HL-60 (cell line): ENCODE measurements at regions not wholly inside any gene's neighbourhood (a gene's known extent, or its start where the extent isn't known, plus 50 kb on each side); places are given as distances from the start of the nearest gene placed in this dataset.

ENCODE experiments used
- DNase-seq, 2 experiments: peaks; one replicate each; pipeline ENCODE4 v3.0.0-alpha.2; 2010 to 2020; ENCODE audit warnings: low read depth in 1 of 2, low spot score in 1 of 2
- H3K27ac ChIP-seq: fragments of 250-450 bp; sonication (Bioruptor Pico); replicated peaks from 2 replicates; pipeline ENCODE4 v1.5.1; 2020; ENCODE audit warnings: mild to moderate bottlenecking, moderate library complexity
- H3K27me3 ChIP-seq: fragments of 250-450 bp; sonication (Bioruptor Pico); 2 replicates; pipeline ENCODE4 v1.5.1; 2021; ENCODE audit warnings: mild to moderate bottlenecking, moderate library complexity; ENCODE audit not compliant: insufficient read depth, poor library complexity, severe bottlenecking
- H3K4me3 ChIP-seq: replicated peaks from 2 replicates; pipeline ENCODE4 v1.5.1; 2011; ENCODE audit warnings: mild to moderate bottlenecking, control low read depth, low read length; ENCODE audit not compliant: insufficient read depth
- CTCF ChIP-seq: IDR thresholded peaks from one replicate; pipeline ENCODE4 v1.5.1; 2011; ENCODE audit warnings: low read length, control low read depth, inconsistent platforms; ENCODE audit not compliant: insufficient read depth
- GABPA ChIP-seq: IDR thresholded peaks from 2 replicates; pipeline ENCODE4 v1.6.1; 2012; ENCODE audit warnings: low read depth
- POLR2AphosphoS5 ChIP-seq: IDR thresholded peaks from 2 replicates; pipeline ENCODE4 v1.6.1; 2012; ENCODE audit warnings: low read depth
- REST ChIP-seq: IDR thresholded peaks from 2 replicates; pipeline ENCODE4 v1.6.1; 2012; ENCODE audit warnings: low read depth; ENCODE audit not compliant: insufficient replicate concordance
- SPI1 ChIP-seq: IDR thresholded peaks from 2 replicates; pipeline ENCODE4 v1.6.1; 2012; ENCODE audit warnings: low read depth, mild to moderate bottlenecking, borderline replicate concordance

DNA sequence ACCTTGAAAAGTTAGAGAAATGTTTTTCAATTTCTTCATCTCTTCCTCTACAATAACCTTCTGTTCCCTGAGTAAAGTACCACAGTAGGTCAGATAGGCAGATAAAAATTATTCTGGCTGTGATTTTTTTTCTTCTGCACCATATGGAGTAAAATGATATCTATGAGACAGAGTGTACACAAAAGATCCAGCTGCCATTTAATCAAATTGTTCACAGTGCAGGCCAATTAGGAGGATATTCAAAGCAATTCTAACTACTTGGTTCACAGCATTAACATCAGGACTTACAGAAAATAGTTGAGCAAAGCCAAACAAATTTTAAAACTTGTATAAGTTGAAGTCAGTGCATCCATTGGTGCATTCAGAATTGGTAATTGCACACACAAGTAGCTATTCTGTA lies 147.9 kb upstream of the LUZP2 start:
- Histone ChIP-seq H3K27me3 (no peaks in the 10 kb centered on the region), H3K4me3 (no peak overlapping the region), H3K27ac (no peak overlapping the region)
- TF ChIP-seq SPI1 (no peak), GABPA (no peak), POLR2AphosphoS5 (no peak), CTCF (no peak), REST (no peak)
- DNase-seq = no peak

DNA sequence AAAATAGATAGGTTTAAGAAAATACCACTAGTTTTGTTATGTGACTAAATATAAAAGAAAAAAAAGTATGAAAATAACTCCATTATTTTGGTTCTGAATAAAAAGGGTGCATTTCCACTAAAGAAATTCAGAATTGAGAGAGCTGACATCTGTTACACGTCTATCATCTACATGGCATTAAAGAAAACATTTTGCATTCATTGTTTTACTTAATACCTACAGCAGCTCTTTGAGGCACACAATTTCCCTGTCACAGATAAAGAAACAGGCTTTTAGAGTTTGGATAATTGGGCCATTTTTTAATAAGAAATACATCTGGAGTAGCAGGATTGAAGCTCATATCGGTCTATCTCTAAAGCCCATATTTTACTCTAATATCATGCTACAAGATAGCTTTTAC lies 145.7 kb upstream of the LUZP2 start:
- DNase-seq = no peak
- no peak for TF ChIP-seq GABPA
- TF ChIP-seq POLR2AphosphoS5 = no peak
- TF ChIP-seq SPI1 = no peak
- TF ChIP-seq REST = no peak
- no peak for TF ChIP-seq CTCF
- no peak overlapping the region for H3K4me3 ChIP-seq
- no peak overlapping the region for H3K27ac ChIP-seq
- no peaks in the 10 kb centered on the region for H3K27me3 ChIP-seq

- Histone ChIP-seq H3K27me3 (no peaks in the 10 kb centered on the region), H3K4me3 (no peak overlapping the region), H3K27ac (no peak overlapping the region)
- TF ChIP-seq CTCF = no peak
- no peak for TF ChIP-seq GABPA
- no peak for TF ChIP-seq REST
- no peak for TF ChIP-seq POLR2AphosphoS5
- no peak for TF ChIP-seq SPI1
- DNase-seq = no peak
Measured at GRCh38 chr11:24356501-24356900, 140.4 kb upstream of the LUZP2 start.
